ENCODE measurements at regions not wholly inside any gene's neighbourhood (a gene's known extent, or its start where the extent isn't known, plus 50 kb on each side); places are given as distances from the start of the nearest gene placed in this dataset.

- TF ChIP-seq ZNF274 (IDR thresholded peaks at IDR 0.05; ENCODE audit: low read depth, low read length) (no peak), REST (IDR thresholded peaks at IDR 0.05; ENCODE audit: low read depth) (no peak), CTCF (IDR thresholded peaks at IDR 0.05 in 2 of 3, conservative IDR thresholded peaks at IDR 0.05 in 1 of 3; ENCODE audit: borderline replicate concordance in 1 of 3, insufficient read depth in 1 of 3, low read depth in 2 of 3, low read length in 2 of 3) (no peak), POLR2A (IDR thresholded peaks at IDR 0.05; ENCODE audit: borderline replicate concordance, extremely low read depth, insufficient read depth, insufficient read length) (no peak), RAD21 (IDR thresholded peaks at IDR 0.05; ENCODE audit: low read depth) (no peak), CEBPB (IDR thresholded peaks at IDR 0.05; ENCODE audit: low read depth) (no peak), TCF7L2 (IDR thresholded peaks at IDR 0.05; ENCODE audit: borderline replicate concordance, extremely low read depth, insufficient read depth, insufficient read length) (no peak), SRF (IDR thresholded peaks at IDR 0.05; ENCODE audit: low read depth) (no peak), SP1 (IDR thresholded peaks at IDR 0.05; ENCODE audit: low read depth) (no peak)
Observed at GRCh38 chr6:165096868-165097267, 212.5 kb downstream of the C6orf118 start.
